Choroid plexus epithelial cell (primary cell): ENCODE measurements at regions not wholly inside any gene's neighbourhood (a gene's known extent, or its start where the extent isn't known, plus 50 kb on each side); places are given as distances from the start of the nearest gene placed in this dataset.

ENCODE experiments used
- DNase-seq: peaks from one replicate; pipeline ENCODE4 v3.0.0-alpha.2; 2010; ENCODE audit warnings: low read depth
- H3K4me3 ChIP-seq: 2 replicates; pipeline ENCODE4 v1.5.1; 2011; ENCODE audit warnings: low read depth, mild to moderate bottlenecking, control low read depth, low read length, moderate library complexity
- CTCF ChIP-seq: conservative IDR thresholded peaks from 2 replicates; pipeline ENCODE4 v1.5.1; 2011; ENCODE audit warnings: low read depth, mild to moderate bottlenecking, control low read depth, inconsistent platforms, low read length, moderate library complexity

DNA sequence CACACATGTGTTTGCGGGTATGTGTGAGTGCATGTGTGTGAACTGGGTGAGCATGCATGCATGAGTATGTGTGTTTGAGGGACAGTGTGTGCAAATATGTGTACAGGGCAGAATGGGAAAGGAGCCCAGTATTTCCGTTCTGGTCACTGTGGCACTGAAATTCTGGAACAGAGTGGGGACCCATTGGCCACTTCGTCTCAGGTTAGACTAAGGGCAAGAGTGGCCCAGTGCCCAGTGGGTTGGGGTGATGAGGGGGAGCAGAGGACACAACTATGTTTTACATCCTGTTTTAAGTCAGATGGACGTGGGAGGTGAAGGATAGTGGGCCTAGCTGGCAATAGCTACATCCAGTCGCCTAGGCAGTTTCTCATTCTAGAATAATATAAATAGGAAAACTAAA, 438.5 kb downstream of the DYNC2H1 start:
- no peak overlapping the region for H3K4me3 ChIP-seq
- no peak for DNase-seq
- no peak for TF ChIP-seq CTCF

- DNase-seq: no peak
- no peak overlapping the region for H3K4me3 ChIP-seq
- no peak for TF ChIP-seq CTCF
Observed at GRCh38 chr11:103548838-103549237, 439.6 kb downstream of the DYNC2H1 start.

- peak; percentile 39 for DNase-seq
- no peak for TF ChIP-seq CTCF
Observed at GRCh38 chr11:103550811-103551210, 441.6 kb downstream of the DYNC2H1 start.

GRCh38 chr11:103552086-103552485, 442.9 kb downstream of the DYNC2H1 start:
- TF ChIP-seq CTCF: no peak
- no peak for DNase-seq
- H3K4me3 ChIP-seq: no peak overlapping the region

More at GRCh38 chr11:103550811-103551210, 441.6 kb downstream of the DYNC2H1 start:
- H3K4me3 ChIP-seq: no peak overlapping the region

GRCh38 chr11:103556171-103556570, 446.9 kb downstream of the DYNC2H1 start:
- TF ChIP-seq CTCF: no peak
- no peak for DNase-seq
- no peak overlapping the region for H3K4me3 ChIP-seq

DNA sequence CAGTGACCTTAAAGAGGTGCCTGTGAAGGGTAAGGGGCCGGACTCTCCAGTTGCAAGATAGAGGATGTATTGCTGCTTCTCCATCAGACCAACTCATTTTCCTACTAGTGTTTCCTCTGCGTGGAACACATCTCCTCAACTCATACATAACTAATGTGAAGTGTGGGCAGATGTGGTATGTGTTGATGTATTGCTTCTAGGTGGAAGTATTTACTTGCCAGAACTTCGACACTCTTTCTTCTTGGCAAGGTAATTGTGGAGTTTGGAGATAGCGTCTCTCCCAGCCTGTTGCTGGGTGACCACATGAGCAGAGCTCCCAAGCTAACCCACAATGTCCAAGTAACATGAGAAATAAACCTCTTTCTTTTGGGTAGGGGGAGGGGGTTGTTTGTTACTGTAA, 456.9 kb downstream of the DYNC2H1 start:
- no peak for TF ChIP-seq CTCF
- no peak overlapping the region for H3K4me3 ChIP-seq
- DNase-seq: no peak

DNA sequence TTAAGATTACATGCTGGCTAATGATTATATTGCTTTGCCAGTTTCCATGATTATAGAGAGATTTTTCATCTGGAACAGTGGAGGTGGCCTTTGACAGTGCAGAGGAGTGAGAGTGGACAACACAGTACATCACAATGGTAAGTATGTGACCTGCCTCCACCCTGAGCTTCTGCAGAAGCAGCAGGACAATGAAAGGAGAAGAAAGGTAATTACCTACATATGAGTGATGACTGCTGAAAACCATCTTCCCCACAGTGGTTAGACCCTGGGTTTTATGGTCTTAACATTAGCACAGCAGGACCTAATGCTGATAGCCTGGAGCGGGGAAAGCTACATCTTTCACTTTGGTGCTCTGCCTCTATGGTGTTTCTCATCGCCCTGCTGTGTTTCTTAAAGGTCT, 454.7 kb upstream of the DDI1 start:
- TF ChIP-seq CTCF: no peak
- peak; percentile 39 for DNase-seq

More for the DNA sequence above, 454.7 kb upstream of the DDI1 start:
- H3K4me3 ChIP-seq: no peak overlapping the region
